ENCODE measurements at regions not wholly inside any gene's neighbourhood (a gene's known extent, or its start where the extent isn't known, plus 50 kb on each side); places are given as distances from the start of the nearest gene placed in this dataset.
A peak's percentile ranks its signal among the peaks of the same experiment; 100 is the strongest.

- TF ChIP-seq ZNF302 (CRISPR knock-in tag; IDR thresholded peaks at IDR 0.05) (no peak), EHF (CRISPR knock-in tag; IDR thresholded peaks at IDR 0.05) (no peak), CTCF (IDR thresholded peaks at IDR 0.05) (no peak), GATA3 (IDR thresholded peaks at IDR 0.05; ENCODE audit: borderline replicate concordance) (no peak), MYC (IDR thresholded peaks at IDR 0.05; ENCODE audit: borderline replicate concordance, low read length) (no peak), ZFP36 (IDR thresholded peaks at IDR 0.05; ENCODE audit: borderline replicate concordance, partially characterized antibody) (no peak), CBX8 (IDR thresholded peaks at IDR 0.05) (no peak), MAFK (IDR thresholded peaks at IDR 0.05; ENCODE audit: partially characterized antibody) (no peak), HOXB13 (CRISPR knock-in tag; IDR thresholded peaks at IDR 0.05; ENCODE audit: low read depth) (no peak), PHF8 (IDR thresholded peaks at IDR 0.05; ENCODE audit: borderline replicate concordance, low read depth) (no peak), SREBF2 (IDR thresholded peaks at IDR 0.05) (no peak), KDM1A (IDR thresholded peaks at IDR 0.05; ENCODE audit: low read depth) (no peak), MAZ (IDR thresholded peaks at IDR 0.05; ENCODE audit: borderline replicate concordance, low read depth, low read length) (no peak)
- TF ChIP-seq, protein P1, sequence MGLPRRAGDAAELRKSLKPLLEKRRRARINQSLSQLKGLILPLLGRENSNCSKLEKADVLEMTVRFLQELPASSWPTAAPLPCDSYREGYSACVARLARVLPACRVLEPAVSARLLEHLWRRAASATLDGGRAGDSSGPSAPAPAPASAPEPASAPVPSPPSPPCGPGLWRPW (IDR thresholded peaks at IDR 0.05) = no peak
- TF ChIP-seq, protein P2, sequence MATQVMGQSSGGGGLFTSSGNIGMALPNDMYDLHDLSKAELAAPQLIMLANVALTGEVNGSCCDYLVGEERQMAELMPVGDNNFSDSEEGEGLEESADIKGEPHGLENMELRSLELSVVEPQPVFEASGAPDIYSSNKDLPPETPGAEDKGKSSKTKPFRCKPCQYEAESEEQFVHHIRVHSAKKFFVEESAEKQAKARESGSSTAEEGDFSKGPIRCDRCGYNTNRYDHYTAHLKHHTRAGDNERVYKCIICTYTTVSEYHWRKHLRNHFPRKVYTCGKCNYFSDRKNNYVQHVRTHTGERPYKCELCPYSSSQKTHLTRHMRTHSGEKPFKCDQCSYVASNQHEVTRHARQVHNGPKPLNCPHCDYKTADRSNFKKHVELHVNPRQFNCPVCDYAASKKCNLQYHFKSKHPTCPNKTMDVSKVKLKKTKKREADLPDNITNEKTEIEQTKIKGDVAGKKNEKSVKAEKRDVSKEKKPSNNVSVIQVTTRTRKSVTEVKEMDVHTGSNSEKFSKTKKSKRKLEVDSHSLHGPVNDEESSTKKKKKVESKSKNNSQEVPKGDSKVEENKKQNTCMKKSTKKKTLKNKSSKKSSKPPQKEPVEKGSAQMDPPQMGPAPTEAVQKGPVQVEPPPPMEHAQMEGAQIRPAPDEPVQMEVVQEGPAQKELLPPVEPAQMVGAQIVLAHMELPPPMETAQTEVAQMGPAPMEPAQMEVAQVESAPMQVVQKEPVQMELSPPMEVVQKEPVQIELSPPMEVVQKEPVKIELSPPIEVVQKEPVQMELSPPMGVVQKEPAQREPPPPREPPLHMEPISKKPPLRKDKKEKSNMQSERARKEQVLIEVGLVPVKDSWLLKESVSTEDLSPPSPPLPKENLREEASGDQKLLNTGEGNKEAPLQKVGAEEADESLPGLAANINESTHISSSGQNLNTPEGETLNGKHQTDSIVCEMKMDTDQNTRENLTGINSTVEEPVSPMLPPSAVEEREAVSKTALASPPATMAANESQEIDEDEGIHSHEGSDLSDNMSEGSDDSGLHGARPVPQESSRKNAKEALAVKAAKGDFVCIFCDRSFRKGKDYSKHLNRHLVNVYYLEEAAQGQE (IDR thresholded peaks at IDR 0.05) = no peak
- ChIA-PET CTCF (interaction anchor here (1.0 to 6.6 kb wide), 18 partner anchors 9 to 960 kb away, joined by 3 to 66 read pairs (median 4); partner anchors contain the start of gene SYNDIG1), POLR2A (no interaction called here)
- peaks cover 16% of the 10 kb centered on the region; the same call in 2 of the 3 replicates for H3K9me3 ChIP-seq
- DNase-seq (ENCODE audit: low read depth in 1 of 2, low spot score in 1 of 2) = no peak
- 84% methylated on average over 4 of the region's 4 CpGs for whole genome bisulfite sequencing (ENCODE audit: missing lambda C conversion rate)
- ATAC-seq = no peak
- no peak overlapping the region for H3K4me2 ChIP-seq
- no peaks in the 10 kb centered on the region for H3K4me1 ChIP-seq
- no peak for FAIRE-seq
- no peak overlapping the region for H3K4me3 ChIP-seq
- H3K27ac ChIP-seq = no peak overlapping the region
Measured at GRCh38 chr20:24779946-24780345, 169.1 kb upstream of the CST7 start.

DNA sequence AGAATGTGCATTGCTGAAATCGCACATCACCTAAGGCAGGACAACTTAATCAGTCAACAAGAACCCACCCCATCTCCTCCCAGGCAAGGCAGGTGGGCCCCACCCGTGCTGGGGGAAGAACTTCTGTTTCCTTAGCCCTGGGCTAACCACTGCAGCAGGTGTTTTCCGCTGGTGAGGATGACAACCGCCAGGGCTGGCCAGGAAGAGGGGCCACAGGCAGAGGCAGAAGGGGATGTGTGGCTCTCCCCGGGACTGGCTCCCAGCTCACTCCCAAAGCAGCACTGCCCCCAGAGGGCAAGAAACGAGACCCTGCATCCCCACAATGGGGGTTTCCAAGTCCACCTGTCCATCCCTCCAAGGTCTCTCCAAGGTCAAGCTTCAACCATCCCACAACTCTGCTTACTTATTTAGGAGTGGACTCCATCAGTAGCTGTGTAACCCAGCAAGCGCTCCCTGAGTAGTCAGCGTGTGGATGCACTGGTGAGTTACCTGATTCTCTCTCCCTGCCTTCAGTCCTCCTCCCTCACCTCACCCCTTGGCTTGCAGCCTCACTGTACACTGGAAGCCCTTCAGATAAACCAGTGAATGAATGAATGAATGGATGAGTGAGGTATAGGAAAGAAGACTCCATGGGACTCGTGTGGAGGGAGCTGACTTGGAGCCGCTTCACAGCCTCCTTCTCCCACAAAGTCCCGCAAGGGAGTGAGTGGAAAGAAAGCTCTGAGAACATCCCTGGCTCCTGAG is 168.2 kb upstream of the CST7 start:
- ATAC-seq (peak; percentile 19 to 28; a peak in 4 of 6 replicates), DNase-seq (ENCODE audit: low read depth in 1 of 2, low spot score in 1 of 2) (no peak), FAIRE-seq (no peak)
- Histone ChIP-seq H3K9me3 (peaks cover 7% of the 10 kb centered on the region; the same call in 1 of the 3 replicates), H3K4me3 (no peak overlapping the region), H3K27ac (peak overlapping the region in 1 of 2 experiments; percentile 20; a peak in 1 of 6 replicates), H3K4me1 (no peaks in the 10 kb centered on the region), H3K4me2 (no peak overlapping the region)
- 73% methylated on average over 11 of the region's 11 CpGs for WGBS (ENCODE audit: missing lambda C conversion rate)
- ChIA-PET POLR2A (no interaction called here), CTCF (interaction anchor here (0.7 to 6.6 kb wide), 57 partner anchors 10 to 961 kb away, joined by 3 to 66 read pairs (median 4); partner anchors contain the start of gene SYNDIG1)
- no peak for TF ChIP-seq FOSL2 (IDR thresholded peaks at IDR 0.05)
- TF ChIP-seq FOSL2 (CRISPR knock-in tag; IDR thresholded peaks at IDR 0.05) = no peak
- no peak for TF ChIP-seq SREBF2 (IDR thresholded peaks at IDR 0.05)
- TF ChIP-seq ZFP36 (IDR thresholded peaks at IDR 0.05; ENCODE audit: borderline replicate concordance, partially characterized antibody) = no peak
- peak in 1 of 2 experiments; percentile 14; a peak in 1 of 5 replicates for TF ChIP-seq RAD21 (conservative IDR thresholded peaks at IDR 0.05 in 1 of 2, IDR thresholded peaks at IDR 0.05 in 1 of 2)

All from A549 (cell line).